ENCODE measurements at regions not wholly inside any gene's neighbourhood (a gene's known extent, or its start where the extent isn't known, plus 50 kb on each side); places are given as distances from the start of the nearest gene placed in this dataset.

- no peak for DNase-seq
- no peak for TF ChIP-seq CTCF (IDR thresholded peaks at IDR 0.05)
- H3K27me3 Mint-ChIP-seq (ENCODE audit: low read depth, poor library complexity) = peaks cover 11% of the 10 kb centered on the region
- no peak overlapping the region for H3K4me3 Mint-ChIP-seq
- H3K9me3 Mint-ChIP-seq = no peaks in the 10 kb centered on the region
- peaks cover 19% of the 10 kb centered on the region for H3K4me1 Mint-ChIP-seq
- no peak overlapping the region for H3K27ac Mint-ChIP-seq
- no peaks in the 10 kb centered on the region for H3K36me3 Mint-ChIP-seq (ENCODE audit: low read depth)
These were observed 389.5 kb upstream of the TNP1 start for GRCh38 chr2:217249121-217250012.

GRCh38 chr2:217248312-217248935 is 388.6 kb upstream of the TNP1 start:
- peak; percentile 21 for DNase-seq
- Mint-ChIP-seq H3K27ac (no peak overlapping the region), H3K36me3 (ENCODE audit: low read depth) (no peaks in the 10 kb centered on the region), H3K4me3 (no peak overlapping the region), H3K27me3 (ENCODE audit: low read depth, poor library complexity) (peaks cover 9% of the 10 kb centered on the region), H3K4me1 (peaks cover 28% of the 10 kb centered on the region), H3K9me3 (no peaks in the 10 kb centered on the region)
- TF ChIP-seq CTCF (IDR thresholded peaks at IDR 0.05) = no peak

- Mint-ChIP-seq H3K9me3 (no peaks in the 10 kb centered on the region), H3K27ac (peak overlapping the region; percentile 58), H3K4me3 (peak overlapping the region; percentile 6), H3K36me3 (ENCODE audit: low read depth) (no peaks in the 10 kb centered on the region), H3K27me3 (ENCODE audit: low read depth, poor library complexity) (peaks cover 10% of the 10 kb centered on the region), H3K4me1 (peaks cover 35% of the 10 kb centered on the region)
- TF ChIP-seq CTCF (IDR thresholded peaks at IDR 0.05) = no peak
- DNase-seq = no peak
These were observed 387.6 kb upstream of the TNP1 start for GRCh38 chr2:217247476-217247875.

GRCh38 chr2:217246108-217246507 is 386.2 kb upstream of the TNP1 start:
- H3K36me3 Mint-ChIP-seq (ENCODE audit: low read depth) = no peaks in the 10 kb centered on the region

GRCh38 chr2:217244815-217245214 is 385.0 kb upstream of the TNP1 start:
- Mint-ChIP-seq H3K27ac (no peak overlapping the region), H3K36me3 (ENCODE audit: low read depth) (no peaks in the 10 kb centered on the region), H3K4me3 (no peak overlapping the region), H3K9me3 (no peaks in the 10 kb centered on the region), H3K27me3 (ENCODE audit: low read depth, poor library complexity) (peaks cover 9% of the 10 kb centered on the region), H3K4me1 (peaks cover 40% of the 10 kb centered on the region)
- DNase-seq = no peak
- no peak for TF ChIP-seq CTCF (IDR thresholded peaks at IDR 0.05)

More at GRCh38 chr2:217246108-217246507, 386.2 kb upstream of the TNP1 start:
- Mint-ChIP-seq H3K9me3 (no peaks in the 10 kb centered on the region), H3K27me3 (ENCODE audit: low read depth, poor library complexity) (peaks cover 9% of the 10 kb centered on the region), H3K27ac (peak overlapping the region; percentile 64), H3K4me3 (no peak overlapping the region), H3K4me1 (peaks cover 35% of the 10 kb centered on the region)
- TF ChIP-seq CTCF (IDR thresholded peaks at IDR 0.05) = no peak
- DNase-seq = no peak

All from nephron progenitor cell (in vitro differentiated cells).